C4-2B (cell line): ENCODE measurements at regions not wholly inside any gene's neighbourhood (a gene's known extent, or its start where the extent isn't known, plus 50 kb on each side); places are given as distances from the start of the nearest gene placed in this dataset.

Source experiments
- H3K27ac ChIP-seq: fragments of 450-650 bp; 2 replicates; pipeline ENCODE4 v1.5.1; 2017
- CTCF ChIP-seq: fragments of 450-650 bp; conservative IDR thresholded peaks from 2 replicates; pipeline ENCODE4 v1.5.1; 2017; ENCODE audit warnings: mild to moderate bottlenecking
- ZFX ChIP-seq: fragments of 450-650 bp; IDR thresholded peaks from 2 replicates; pipeline ENCODE4 v1.6.1; 2017

- no peak for TF ChIP-seq CTCF
- no peak for TF ChIP-seq ZFX
- no peak overlapping the region for H3K27ac ChIP-seq
Observed at GRCh38 chr2:181228661-181229060, 228.5 kb upstream of the ITGA4 start.

- H3K27ac ChIP-seq, result no peak overlapping the region
- no peak for TF ChIP-seq CTCF
- TF ChIP-seq ZFX, result no peak
Observed at GRCh38 chr2:181231151-181231550, 226.0 kb upstream of the ITGA4 start.

GRCh38 chr2:181231886-181232621, 225.1 kb upstream of the ITGA4 start:
- H3K27ac ChIP-seq, result no peak overlapping the region
- no peak; the same call in 1 of the 2 replicates for TF ChIP-seq CTCF
- TF ChIP-seq ZFX, result no peak

GRCh38 chr2:181234487-181234891, 222.7 kb upstream of the ITGA4 start:
- TF ChIP-seq CTCF (no peak), ZFX (no peak)
- no peak overlapping the region for H3K27ac ChIP-seq

GRCh38 chr2:181235011-181235410, 222.2 kb upstream of the ITGA4 start:
- no peak overlapping the region for H3K27ac ChIP-seq
- no peak for TF ChIP-seq ZFX
- TF ChIP-seq CTCF, result no peak

- no peak overlapping the region for H3K27ac ChIP-seq
- no peak for TF ChIP-seq ZFX
- no peak for TF ChIP-seq CTCF
Observed at GRCh38 chr2:181235683-181236459, 221.3 kb upstream of the ITGA4 start.

- H3K27ac ChIP-seq, result no peak overlapping the region
- TF ChIP-seq CTCF (peak; percentile 41), ZFX (no peak)
Observed at GRCh38 chr2:181239201-181239799, 217.9 kb upstream of the ITGA4 start.
